Thoracic aorta (tissue), 2 donors: ENCODE measurements at regions not wholly inside any gene's neighbourhood (a gene's known extent, or its start where the extent isn't known, plus 50 kb on each side); places are given as distances from the start of the nearest gene placed in this dataset.

Source experiments
- ATAC-seq: fragments of 150-250 bp; one replicate; pipeline ENCODE4 v1.8.0; 2017; ENCODE audit warnings: low read depth; ENCODE audit not compliant: insufficient number of reproducible peaks, low FRiP score
- DNase-seq: peaks from one replicate; pipeline ENCODE4 v3.0.0-alpha.2; 2020; ENCODE audit warnings: low spot score
- H3K27ac ChIP-seq, 2 donors: fragments of 200-600 bp; sonication (generic); 1 replicate in 1 of 2; 2 replicates in 1 of 2; pipeline ENCODE4 v1.5.1; 2016; ENCODE audit warnings: mild to moderate bottlenecking in 2 of 2, moderate library complexity in 2 of 2
- H3K27me3 ChIP-seq: fragments of 200-600 bp; sonication (generic); replicated peaks from 2 replicates; pipeline ENCODE4 v1.6.0; 2016; ENCODE audit warnings: mild to moderate bottlenecking; ENCODE audit not compliant: insufficient read depth
- H3K36me3 ChIP-seq: fragments of 200-600 bp; sonication (generic); one replicate; pipeline ENCODE4 v1.5.1; 2016
- H3K4me1 ChIP-seq, 2 donors: fragments of 200-600 bp; sonication (generic); 1 replicate in 1 of 2; 2 replicates in 1 of 2; pipeline versions ENCODE4 v1.5.1 to v1.6.0; 2016; ENCODE audit warnings: low read depth in 2 of 2, mild to moderate bottlenecking in 1 of 2; ENCODE audit not compliant: control insufficient read depth in 1 of 2
- H3K4me3 ChIP-seq: fragments of 200-600 bp; sonication (generic); 2 replicates; pipeline ENCODE4 v1.5.1; 2016; ENCODE audit warnings: mild to moderate bottlenecking
- H3K9me3 ChIP-seq: fragments of 200-600 bp; sonication (generic); 2 replicates; pipeline ENCODE4 v1.5.1; 2016
- CTCF ChIP-seq: fragments of 200-600 bp; sonication (generic); IDR thresholded peaks from one replicate; pipeline ENCODE4 v1.5.1; 2019; ENCODE audit warnings: antibody characterized with exemption

- Histone ChIP-seq H3K27me3 (no peaks in the 10 kb centered on the region), H3K27ac (peak overlapping the region in 1 of 2 donors; percentile 51), H3K4me1 (peaks cover 17 to 50% of the 10 kb centered on the region in 2 donors), H3K36me3 (no peaks in the 10 kb centered on the region), H3K4me3 (no peak overlapping the region), H3K9me3 (no peaks in the 10 kb centered on the region)
- no peak for DNase-seq
- TF ChIP-seq CTCF, result peak; percentile 15
- peak; percentile 46 for ATAC-seq
Measured at GRCh38 chr3:31407665-31408064, 125.1 kb upstream of the STT3B start.

- no peak for DNase-seq
- ATAC-seq, result no peak
Measured at GRCh38 chr3:31408720-31409119, 124.0 kb upstream of the STT3B start.

GRCh38 chr3:31409389-31409788, 123.3 kb upstream of the STT3B start:
- H3K4me1 ChIP-seq, result peaks cover 17 to 50% of the 10 kb centered on the region in 2 donors
- no peak for TF ChIP-seq CTCF
- H3K4me3 ChIP-seq, result no peak overlapping the region
- ATAC-seq, result no peak
- no peaks in the 10 kb centered on the region for H3K9me3 ChIP-seq
- no peaks in the 10 kb centered on the region for H3K36me3 ChIP-seq
- DNase-seq, result no peak
- no peak overlapping the region for H3K27ac ChIP-seq
- no peaks in the 10 kb centered on the region for H3K27me3 ChIP-seq

More at GRCh38 chr3:31408720-31409119, 124.0 kb upstream of the STT3B start:
- Histone ChIP-seq H3K27me3 (no peaks in the 10 kb centered on the region), H3K9me3 (no peaks in the 10 kb centered on the region), H3K27ac (no peak overlapping the region), H3K36me3 (no peaks in the 10 kb centered on the region), H3K4me1 (peaks cover 17 to 50% of the 10 kb centered on the region in 2 donors), H3K4me3 (no peak overlapping the region)
- no peak for TF ChIP-seq CTCF

- no peak for DNase-seq
- Histone ChIP-seq H3K36me3 (no peaks in the 10 kb centered on the region), H3K4me1 (peaks cover 17 to 46% of the 10 kb centered on the region in 2 donors), H3K4me3 (no peak overlapping the region), H3K27me3 (no peaks in the 10 kb centered on the region), H3K27ac (peak overlapping the region in 1 of 2 donors; percentile 2), H3K9me3 (no peaks in the 10 kb centered on the region)
- no peak for ATAC-seq
- no peak for TF ChIP-seq CTCF
Measured at GRCh38 chr3:31409866-31410265, 122.9 kb upstream of the STT3B start.

GRCh38 chr3:31410411-31410810, 122.3 kb upstream of the STT3B start:
- H3K27me3 ChIP-seq, result no peaks in the 10 kb centered on the region
- no peak for TF ChIP-seq CTCF
- no peaks in the 10 kb centered on the region for H3K9me3 ChIP-seq
- DNase-seq, result no peak
- H3K4me1 ChIP-seq, result peaks cover 15 to 41% of the 10 kb centered on the region in 2 donors
- H3K27ac ChIP-seq, result peak overlapping the region in 1 of 2 donors; percentile 2
- H3K4me3 ChIP-seq, result no peak overlapping the region
- H3K36me3 ChIP-seq, result no peaks in the 10 kb centered on the region
- no peak for ATAC-seq
